ENCODE measurements at regions not wholly inside any gene's neighbourhood (a gene's known extent, or its start where the extent isn't known, plus 50 kb on each side); places are given as distances from the start of the nearest gene placed in this dataset.

DNA sequence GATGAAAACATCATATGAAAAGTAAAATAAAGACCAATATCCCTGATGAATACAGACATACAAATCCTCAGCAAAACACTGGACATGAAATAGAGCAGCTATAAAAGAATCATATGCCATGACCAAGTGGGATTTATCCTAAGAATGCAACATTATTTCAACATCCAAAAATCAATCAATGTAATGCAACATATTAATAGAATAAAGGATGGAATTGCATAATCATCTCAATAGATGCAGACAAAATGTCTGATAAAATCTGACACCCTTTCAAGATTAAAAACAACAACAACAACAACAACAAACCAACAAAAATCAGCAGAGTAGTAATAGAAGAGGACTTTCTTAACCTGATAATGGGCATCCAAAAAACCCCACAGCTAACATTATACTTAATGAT, 63.8 kb upstream of the IL1R1 start:
- DNase-seq: no peak

DNA sequence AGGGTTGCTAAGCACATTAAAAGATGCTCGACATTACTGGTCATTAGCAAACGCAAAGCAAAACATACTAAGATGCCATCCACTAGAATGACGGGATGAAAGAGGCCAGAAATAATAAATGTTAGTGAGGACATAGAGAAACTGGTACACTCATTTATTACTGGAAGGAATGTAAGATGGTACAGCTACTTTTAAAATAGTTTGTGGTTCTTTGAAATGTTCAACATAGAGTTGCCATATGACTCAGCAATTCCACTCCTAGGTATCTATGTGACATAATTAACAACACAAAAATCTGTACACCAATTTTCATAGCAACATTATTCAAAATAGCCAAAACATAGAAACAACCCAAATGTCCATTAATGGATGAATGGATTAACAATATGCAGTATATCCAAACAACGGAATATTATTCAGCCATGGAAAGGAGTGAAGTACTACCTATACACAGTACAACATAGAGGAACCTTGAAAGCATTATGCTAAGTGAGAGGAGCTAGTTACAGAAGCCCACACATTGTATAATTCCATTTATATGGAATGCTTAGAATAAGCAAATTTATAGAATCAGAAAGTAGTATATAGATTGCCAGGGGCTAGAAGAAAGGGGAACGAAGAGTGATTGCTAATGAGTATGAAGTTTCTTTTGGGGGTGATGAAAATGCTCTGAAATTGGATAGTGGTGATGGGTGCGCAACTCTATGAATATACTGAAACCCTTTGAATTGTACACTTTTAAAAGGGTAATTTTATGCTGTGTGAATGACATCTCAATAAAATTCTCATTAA, 61.9 kb upstream of the IL1R1 start:
- DNase-seq: peak; percentile 39

DNA sequence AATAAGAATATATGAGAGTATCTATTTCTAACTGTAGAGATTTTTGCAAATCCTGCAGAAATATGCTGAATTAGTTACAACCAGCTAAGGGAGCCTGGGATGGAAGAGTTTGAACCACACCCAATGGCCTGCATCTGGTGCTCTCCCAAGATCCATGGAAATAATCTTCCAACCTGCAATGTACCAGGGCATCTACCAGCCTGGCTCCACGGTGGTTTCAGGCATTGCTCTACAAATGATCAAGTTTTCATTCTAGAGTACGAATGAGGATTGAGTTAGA, 61.4 kb upstream of the IL1R1 start:
- no peak for DNase-seq

DNA sequence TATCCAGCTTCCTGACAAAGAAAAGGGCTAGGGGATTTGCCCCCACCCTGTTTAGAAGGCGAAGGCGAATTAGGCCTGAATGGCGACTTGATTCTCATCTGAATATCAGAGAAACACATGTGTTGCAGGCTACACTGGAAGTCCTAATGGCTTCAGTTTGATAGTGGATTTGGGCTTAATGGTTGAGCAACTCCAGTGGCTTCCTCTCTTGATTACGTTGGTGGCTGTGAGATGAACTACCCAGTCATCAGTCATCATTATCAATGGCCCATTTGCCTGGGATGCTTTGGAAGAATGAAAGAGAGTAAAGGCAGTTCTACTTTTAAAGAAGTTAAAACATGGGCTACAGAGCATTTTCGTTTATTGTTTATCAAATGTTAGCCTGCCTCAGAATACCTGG, 60.9 kb upstream of the IL1R1 start:
- no peak for DNase-seq

DNA sequence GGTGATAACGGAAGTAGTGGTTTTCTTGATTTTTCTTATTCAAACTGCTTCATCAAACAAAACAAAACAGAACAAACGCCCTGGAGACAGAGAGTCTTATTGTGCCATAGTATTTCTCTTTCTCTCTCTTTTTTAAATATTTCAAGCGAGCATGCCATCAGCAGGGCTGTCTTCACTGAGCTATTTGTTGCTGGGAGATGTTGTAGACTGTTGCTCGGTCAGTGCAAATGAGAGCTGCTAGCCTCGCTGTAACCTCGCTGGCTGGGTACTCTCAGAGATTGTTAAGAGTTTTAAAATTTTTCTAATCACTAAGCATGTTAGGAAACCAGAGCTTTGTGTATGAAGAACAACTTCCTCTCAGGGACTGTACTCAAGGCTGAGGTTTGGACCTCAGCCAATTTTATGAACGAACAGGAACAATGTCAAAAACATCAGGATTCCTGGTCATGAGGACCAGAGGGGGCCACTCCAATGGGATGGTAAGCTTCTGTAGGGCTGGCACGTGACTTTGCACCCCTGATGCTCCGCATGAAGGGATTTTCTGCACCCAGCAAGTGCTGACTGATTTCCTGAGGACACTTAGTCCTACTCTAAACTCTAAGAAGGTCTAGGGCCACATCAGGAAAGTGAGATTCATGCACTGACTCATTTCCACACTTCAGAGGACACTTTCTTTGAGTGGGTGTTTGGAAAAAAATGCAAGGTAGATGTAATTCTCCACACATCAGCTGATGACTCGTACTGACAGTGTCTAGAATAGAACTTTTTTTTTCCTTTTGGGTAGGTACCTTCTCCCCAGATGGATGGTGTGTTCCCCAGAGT, 59.8 kb upstream of the IL1R1 start:
- DNase-seq: peak; percentile 86

DNA sequence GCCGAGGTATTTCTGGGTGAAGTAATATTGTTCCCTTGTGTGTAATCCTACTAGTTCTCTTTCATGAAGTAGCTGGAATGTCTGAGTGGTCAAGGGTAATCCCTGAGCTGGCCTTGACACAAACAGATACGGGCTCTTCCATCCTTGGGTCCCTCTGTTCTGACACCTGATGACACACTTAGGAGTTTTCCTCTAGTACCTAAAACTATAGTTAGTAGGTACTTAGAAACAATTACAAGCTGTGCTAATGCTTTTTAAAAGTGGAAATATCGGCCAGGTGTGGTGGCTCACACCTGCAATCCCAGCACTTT, 59.2 kb upstream of the IL1R1 start:
- DNase-seq: no peak

DNA sequence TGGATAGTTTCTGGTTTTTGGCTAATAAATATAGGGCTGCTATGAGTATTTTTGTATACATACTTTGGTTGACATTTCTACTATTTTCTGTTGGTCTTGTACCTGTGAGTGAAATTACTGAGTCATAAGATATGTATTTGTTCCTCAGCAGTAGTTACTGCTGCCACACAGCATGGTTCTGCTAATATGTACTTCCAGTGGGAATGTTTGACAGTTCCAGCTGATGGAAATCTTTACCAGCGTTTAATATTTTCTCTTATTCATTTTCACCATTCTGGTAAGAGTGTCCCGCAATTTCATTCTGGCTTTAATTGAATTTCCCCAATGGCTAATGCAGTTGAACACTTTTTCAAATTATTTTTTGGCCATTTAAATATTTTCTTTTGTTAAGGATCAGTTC, 57.9 kb upstream of the IL1R1 start:
- no peak for DNase-seq

DNA sequence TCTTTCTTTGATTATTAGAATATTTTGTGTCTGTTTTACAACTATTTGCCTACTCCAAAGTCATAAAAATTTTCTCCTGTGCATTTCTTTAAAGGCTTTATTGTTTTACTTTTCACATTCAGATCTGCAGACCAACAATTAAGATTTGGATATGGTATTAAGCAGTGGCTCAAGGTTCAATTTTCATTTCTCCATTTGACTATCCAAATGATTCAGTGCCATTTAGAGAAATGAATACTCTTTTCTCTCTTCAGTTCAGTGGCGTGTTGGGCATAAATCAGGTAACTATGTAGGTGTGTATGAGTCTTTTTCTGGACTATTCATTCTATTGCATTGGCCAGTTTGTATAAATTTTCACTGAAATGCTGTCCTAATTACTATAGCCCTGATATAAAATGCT, 57.3 kb upstream of the IL1R1 start:
- no peak for DNase-seq

DNA sequence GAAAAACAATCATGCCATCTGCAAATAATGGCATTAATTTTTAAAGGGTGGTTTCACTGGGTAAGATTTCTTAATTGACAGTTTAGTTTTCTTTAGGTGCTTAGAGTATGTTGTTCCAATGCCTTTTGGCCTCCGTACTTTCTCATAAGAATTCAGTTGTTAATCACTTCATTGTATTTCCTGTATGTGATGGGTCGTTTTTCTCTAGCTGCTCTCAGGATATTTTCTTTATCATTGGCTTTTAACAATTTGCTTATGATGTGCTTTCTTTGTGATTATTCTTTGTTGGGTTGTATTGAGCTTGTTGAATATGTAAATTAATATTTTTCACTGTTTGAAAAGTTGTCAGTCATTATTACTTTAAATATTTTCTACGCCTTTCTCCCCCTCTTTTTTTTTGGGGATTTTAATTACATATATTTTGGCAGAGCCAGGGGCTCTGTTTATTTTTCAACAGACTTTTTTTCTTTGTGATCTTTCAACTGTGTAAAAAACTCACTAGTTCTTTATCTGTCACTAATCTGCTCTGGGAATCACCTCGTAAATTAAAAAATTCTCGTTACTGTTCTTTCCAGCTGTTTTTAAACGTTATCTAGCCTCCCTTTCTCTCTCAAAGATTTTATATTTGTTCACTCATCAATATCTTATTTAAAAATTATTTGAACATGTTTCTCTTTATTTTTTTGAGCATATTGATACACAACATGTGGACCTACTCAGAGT, 56.2 kb upstream of the IL1R1 start:
- DNase-seq: no peak

DNA sequence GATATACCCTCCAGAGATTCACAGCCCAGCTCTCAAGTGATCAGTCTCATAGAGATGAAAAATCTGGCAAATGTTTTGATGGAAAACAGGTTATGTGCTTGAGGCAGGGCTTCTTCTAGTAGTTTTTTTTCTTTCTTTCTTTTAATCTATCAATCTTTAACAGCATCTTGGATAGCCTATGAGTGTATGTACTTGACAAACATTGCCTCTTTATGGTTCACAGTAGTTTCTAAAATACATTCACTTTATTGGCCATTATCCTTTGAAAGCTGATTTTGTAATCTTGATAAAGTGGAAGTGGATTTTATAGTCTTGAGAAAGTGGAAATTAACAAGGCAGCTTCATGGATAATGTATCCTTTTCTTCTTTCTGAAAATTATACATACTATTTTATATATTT, 51.4 kb upstream of the IL1R1 start:
- no peak for DNase-seq

DNA sequence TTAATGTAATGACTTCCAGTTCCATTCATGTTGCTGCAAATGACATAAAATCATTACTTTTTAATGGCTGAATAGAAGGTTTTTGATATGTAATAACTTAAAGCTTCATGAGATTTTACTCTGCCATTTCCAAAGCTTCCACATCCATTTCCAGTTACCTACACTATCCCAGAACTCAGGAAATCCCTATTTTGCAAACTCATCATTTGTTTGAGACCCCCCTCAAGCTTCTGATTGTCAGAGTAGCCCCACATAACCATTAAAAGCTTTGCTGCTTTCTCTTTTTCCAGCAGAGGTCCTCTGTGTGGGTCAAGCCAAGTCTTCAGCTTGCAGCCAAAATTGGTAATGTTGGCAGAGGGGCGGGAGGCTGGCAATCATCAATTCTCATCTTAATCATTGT, 50.6 kb upstream of the IL1R1 start:
- no peak for DNase-seq

DNA sequence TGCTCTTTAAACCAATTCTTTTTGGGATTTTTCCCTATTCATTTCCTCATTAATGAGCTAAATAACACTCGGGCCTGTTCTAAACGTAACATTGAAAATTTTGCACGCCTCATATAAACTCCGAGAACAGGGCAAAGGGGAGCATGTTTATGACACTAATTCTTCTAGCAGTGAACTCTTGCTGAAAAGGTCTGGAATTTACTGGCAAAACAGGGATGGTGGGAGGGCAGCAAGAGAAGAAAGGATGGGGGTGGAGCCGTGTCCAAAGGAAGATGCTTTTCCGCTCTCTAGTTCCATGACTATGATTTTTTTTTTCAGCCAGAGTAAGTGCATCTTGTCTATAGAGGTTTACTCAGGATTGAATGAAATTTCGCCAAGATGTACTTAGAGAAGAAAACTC, 50.0 kb upstream of the IL1R1 start:
- DNase-seq: no peak

Data from HCEC 1CT (cell line).